ENCODE measurements at regions not wholly inside any gene's neighbourhood (a gene's known extent, or its start where the extent isn't known, plus 50 kb on each side); places are given as distances from the start of the nearest gene placed in this dataset.

- 64% methylated on average over 15 of the region's 16 CpGs for WGBS (ENCODE audit: insufficient coverage)
- H3K27ac ChIP-seq (ENCODE audit: low read depth, low read length) = no peak overlapping the region
Measured at GRCh38 chr4:24730256-24731001, 64.9 kb upstream of the SOD3 start.

GRCh38 chr4:24731448-24731847 lies 63.9 kb upstream of the SOD3 start:
- Histone ChIP-seq H3K36me3 (ENCODE audit: control insufficient read depth, insufficient read depth, low read length) (no peaks in the 10 kb centered on the region), H3K4me1 (ENCODE audit: control insufficient read depth, insufficient read depth, low read length) (peaks cover 4% of the 10 kb centered on the region), H3K27ac (ENCODE audit: low read depth, low read length) (no peak overlapping the region), H3K9me3 (ENCODE audit: control insufficient read depth, insufficient read depth, low read length) (no peaks in the 10 kb centered on the region), H3K27me3 (ENCODE audit: control insufficient read depth, insufficient read depth, low read length) (peaks cover 4% of the 10 kb centered on the region), H3K4me3 (ENCODE audit: low read depth, low read length) (no peak overlapping the region)
- WGBS (ENCODE audit: insufficient coverage) = no CpG with 5 or more reads among the region's 2 CpGs
- DNase-seq (ENCODE audit: low read depth in 4 of 6, low spot score in 6 of 6) = no peak

More at GRCh38 chr4:24730256-24731001, 64.9 kb upstream of the SOD3 start:
- Histone ChIP-seq H3K4me1 (ENCODE audit: control insufficient read depth, insufficient read depth, low read length) (peaks cover 4% of the 10 kb centered on the region), H3K36me3 (ENCODE audit: control insufficient read depth, insufficient read depth, low read length) (no peaks in the 10 kb centered on the region), H3K27me3 (ENCODE audit: control insufficient read depth, insufficient read depth, low read length) (peaks cover 4% of the 10 kb centered on the region), H3K4me3 (ENCODE audit: low read depth, low read length) (no peak overlapping the region), H3K9me3 (ENCODE audit: control insufficient read depth, insufficient read depth, low read length) (no peaks in the 10 kb centered on the region)
- DNase-seq (ENCODE audit: low read depth in 4 of 6, low spot score in 6 of 6) = peak in 1 of 6 donors; percentile 91

DNA sequence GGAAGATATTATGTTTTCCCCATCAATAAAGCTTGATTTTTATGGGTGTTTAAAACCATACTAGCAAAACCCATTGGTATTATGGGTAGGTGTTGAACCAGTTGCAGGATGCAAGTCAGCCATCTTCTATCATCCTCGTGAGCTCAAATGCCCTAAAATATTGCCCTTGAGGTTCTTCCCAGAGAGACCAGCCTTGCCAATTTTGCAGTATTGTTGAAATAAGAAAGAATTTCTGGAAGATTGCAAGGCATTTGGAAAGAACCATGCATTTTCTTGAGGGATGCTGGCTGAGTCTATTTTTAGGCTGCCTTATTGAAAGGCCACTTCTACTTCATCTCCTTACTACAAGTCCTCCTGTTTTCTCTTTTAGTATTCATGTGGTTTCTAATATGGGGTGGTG lies 60.9 kb upstream of the SOD3 start:
- WGBS (ENCODE audit: insufficient coverage) = no CpG with 5 or more reads among the region's 1 CpG
- no peak overlapping the region for H3K27ac ChIP-seq (ENCODE audit: low read depth, low read length)
- no peaks in the 10 kb centered on the region for H3K27me3 ChIP-seq (ENCODE audit: control insufficient read depth, insufficient read depth, low read length)
- H3K4me1 ChIP-seq (ENCODE audit: control insufficient read depth, insufficient read depth, low read length) = no peaks in the 10 kb centered on the region
- DNase-seq (ENCODE audit: low read depth in 4 of 6, low spot score in 6 of 6) = no peak
- H3K9me3 ChIP-seq (ENCODE audit: control insufficient read depth, insufficient read depth, low read length) = peaks cover 6% of the 10 kb centered on the region
- no peaks in the 10 kb centered on the region for H3K36me3 ChIP-seq (ENCODE audit: control insufficient read depth, insufficient read depth, low read length)
- no peak overlapping the region for H3K4me3 ChIP-seq (ENCODE audit: low read depth, low read length)

DNA sequence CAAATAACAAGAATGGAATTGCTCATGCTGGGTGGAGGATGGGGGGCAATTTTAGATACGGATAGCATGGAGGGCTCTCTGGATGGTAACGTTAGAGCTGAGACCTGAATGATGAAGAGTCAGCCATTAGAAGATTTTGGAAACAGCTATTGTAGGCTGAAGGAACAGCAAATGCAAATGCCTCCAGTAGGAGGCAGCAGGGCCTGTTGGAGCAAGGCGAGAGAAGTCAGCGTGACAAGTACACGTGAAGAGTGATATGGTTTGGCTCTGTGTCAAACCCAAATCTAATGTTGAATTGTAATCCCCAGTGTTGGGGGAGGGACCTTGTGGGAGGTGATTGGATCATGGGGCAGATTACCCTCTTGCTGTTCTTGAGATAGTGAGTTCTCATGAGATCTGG lies 59.3 kb upstream of the SOD3 start:
- H3K4me1 ChIP-seq (ENCODE audit: control insufficient read depth, insufficient read depth, low read length) = no peaks in the 10 kb centered on the region
- 67% methylated on average over 5 of the region's 5 CpGs for WGBS (ENCODE audit: insufficient coverage)

GRCh38 chr4:24741910-24742309 lies 53.5 kb upstream of the SOD3 start:
- Histone ChIP-seq H3K4me1 (ENCODE audit: control insufficient read depth, insufficient read depth, low read length) (no peaks in the 10 kb centered on the region), H3K36me3 (ENCODE audit: control insufficient read depth, insufficient read depth, low read length) (no peaks in the 10 kb centered on the region), H3K27ac (ENCODE audit: low read depth, low read length) (no peak overlapping the region), H3K4me3 (ENCODE audit: low read depth, low read length) (no peak overlapping the region), H3K9me3 (ENCODE audit: control insufficient read depth, insufficient read depth, low read length) (peaks cover 6% of the 10 kb centered on the region), H3K27me3 (ENCODE audit: control insufficient read depth, insufficient read depth, low read length) (no peaks in the 10 kb centered on the region)
- no peak for DNase-seq (ENCODE audit: low read depth in 4 of 6, low spot score in 6 of 6)
- 94% methylated on average over 5 of the region's 5 CpGs for WGBS (ENCODE audit: insufficient coverage)

More for the DNA sequence above, 59.3 kb upstream of the SOD3 start:
- H3K4me3 ChIP-seq (ENCODE audit: low read depth, low read length) = no peak overlapping the region
- no peaks in the 10 kb centered on the region for H3K27me3 ChIP-seq (ENCODE audit: control insufficient read depth, insufficient read depth, low read length)
- no peak overlapping the region for H3K27ac ChIP-seq (ENCODE audit: low read depth, low read length)
- no peaks in the 10 kb centered on the region for H3K36me3 ChIP-seq (ENCODE audit: control insufficient read depth, insufficient read depth, low read length)
- H3K9me3 ChIP-seq (ENCODE audit: control insufficient read depth, insufficient read depth, low read length) = peaks cover 6% of the 10 kb centered on the region
- DNase-seq (ENCODE audit: low read depth in 4 of 6, low spot score in 6 of 6) = no peak

DNA sequence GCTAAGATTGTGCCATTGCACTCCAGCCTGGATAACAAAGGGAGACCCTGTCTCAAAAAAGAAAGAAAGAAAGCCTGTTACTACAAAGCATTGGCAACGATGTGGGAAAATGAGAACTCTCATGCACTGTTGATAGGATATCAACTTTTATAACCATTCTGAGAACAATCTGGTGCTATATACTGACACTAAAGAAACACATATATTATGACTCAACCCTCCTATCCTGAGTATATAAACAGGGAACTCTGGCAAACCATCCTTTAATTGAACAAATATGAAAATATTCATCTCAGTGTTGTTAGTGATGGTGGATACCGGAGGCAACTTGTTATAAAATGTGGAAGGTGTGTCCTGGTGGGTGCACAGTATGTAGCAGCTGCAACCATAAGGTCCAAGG lies 53.0 kb upstream of the SOD3 start:
- DNase-seq (ENCODE audit: low read depth in 4 of 6, low spot score in 6 of 6) = no peak
- peaks cover 6% of the 10 kb centered on the region for H3K9me3 ChIP-seq (ENCODE audit: control insufficient read depth, insufficient read depth, low read length)
- H3K36me3 ChIP-seq (ENCODE audit: control insufficient read depth, insufficient read depth, low read length) = no peaks in the 10 kb centered on the region
- H3K4me1 ChIP-seq (ENCODE audit: control insufficient read depth, insufficient read depth, low read length) = no peaks in the 10 kb centered on the region
- no peaks in the 10 kb centered on the region for H3K27me3 ChIP-seq (ENCODE audit: control insufficient read depth, insufficient read depth, low read length)
- WGBS (ENCODE audit: insufficient coverage) = no CpG with 5 or more reads among the region's 2 CpGs
- H3K27ac ChIP-seq (ENCODE audit: low read depth, low read length) = no peak overlapping the region
- no peak overlapping the region for H3K4me3 ChIP-seq (ENCODE audit: low read depth, low read length)

DNA sequence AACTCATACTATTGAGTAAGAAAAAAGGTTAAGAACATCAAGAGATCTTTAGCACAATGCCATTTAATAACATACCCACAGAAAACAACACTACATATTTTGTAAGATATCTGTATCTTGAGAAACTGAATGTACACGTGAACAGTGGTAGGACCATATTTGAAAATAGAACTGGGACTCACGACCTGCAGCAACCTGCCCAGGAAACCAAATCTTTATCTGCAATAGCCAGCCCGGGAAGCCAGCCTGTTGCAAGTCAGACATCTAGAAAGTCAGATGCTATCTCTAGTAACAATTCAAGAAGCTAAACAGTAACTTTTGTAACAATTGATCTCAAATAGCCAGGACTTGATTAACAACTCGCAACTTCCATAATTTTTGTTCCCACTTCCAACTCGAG lies 52.6 kb upstream of the SOD3 start:
- H3K27ac ChIP-seq (ENCODE audit: low read depth, low read length) = no peak overlapping the region
- no peak overlapping the region for H3K4me3 ChIP-seq (ENCODE audit: low read depth, low read length)
- H3K36me3 ChIP-seq (ENCODE audit: control insufficient read depth, insufficient read depth, low read length) = no peaks in the 10 kb centered on the region
- no peaks in the 10 kb centered on the region for H3K4me1 ChIP-seq (ENCODE audit: control insufficient read depth, insufficient read depth, low read length)
- H3K9me3 ChIP-seq (ENCODE audit: control insufficient read depth, insufficient read depth, low read length) = peaks cover 3% of the 10 kb centered on the region
- no peak for DNase-seq (ENCODE audit: low read depth in 4 of 6, low spot score in 6 of 6)
- 92% methylated on average over 4 of the region's 5 CpGs for WGBS (ENCODE audit: insufficient coverage)
- no peaks in the 10 kb centered on the region for H3K27me3 ChIP-seq (ENCODE audit: control insufficient read depth, insufficient read depth, low read length)

GRCh38 chr4:24743206-24743605 lies 52.2 kb upstream of the SOD3 start:
- Histone ChIP-seq H3K4me3 (ENCODE audit: low read depth, low read length) (no peak overlapping the region), H3K27me3 (ENCODE audit: control insufficient read depth, insufficient read depth, low read length) (no peaks in the 10 kb centered on the region), H3K36me3 (ENCODE audit: control insufficient read depth, insufficient read depth, low read length) (no peaks in the 10 kb centered on the region), H3K4me1 (ENCODE audit: control insufficient read depth, insufficient read depth, low read length) (no peaks in the 10 kb centered on the region), H3K27ac (ENCODE audit: low read depth, low read length) (no peak overlapping the region), H3K9me3 (ENCODE audit: control insufficient read depth, insufficient read depth, low read length) (no peaks in the 10 kb centered on the region)
- WGBS (ENCODE audit: insufficient coverage) = 24% methylated on average over 4 of the region's 5 CpGs
- peak in 4 of 6 donors; percentile 4 to 45 (median 24) for DNase-seq (ENCODE audit: low read depth in 4 of 6, low spot score in 6 of 6)

- H3K9me3 ChIP-seq (ENCODE audit: control insufficient read depth, insufficient read depth, low read length) = no peaks in the 10 kb centered on the region
- H3K4me3 ChIP-seq (ENCODE audit: low read depth, low read length) = no peak overlapping the region
- no peak for DNase-seq (ENCODE audit: low read depth in 4 of 6, low spot score in 6 of 6)
- no peaks in the 10 kb centered on the region for H3K4me1 ChIP-seq (ENCODE audit: control insufficient read depth, insufficient read depth, low read length)
- H3K27ac ChIP-seq (ENCODE audit: low read depth, low read length) = no peak overlapping the region
- no peaks in the 10 kb centered on the region for H3K36me3 ChIP-seq (ENCODE audit: control insufficient read depth, insufficient read depth, low read length)
- 53% methylated on average over 2 of the region's 5 CpGs for WGBS (ENCODE audit: insufficient coverage)
- H3K27me3 ChIP-seq (ENCODE audit: control insufficient read depth, insufficient read depth, low read length) = no peaks in the 10 kb centered on the region
Measured at GRCh38 chr4:24743927-24744326, 51.4 kb upstream of the SOD3 start.

DNA sequence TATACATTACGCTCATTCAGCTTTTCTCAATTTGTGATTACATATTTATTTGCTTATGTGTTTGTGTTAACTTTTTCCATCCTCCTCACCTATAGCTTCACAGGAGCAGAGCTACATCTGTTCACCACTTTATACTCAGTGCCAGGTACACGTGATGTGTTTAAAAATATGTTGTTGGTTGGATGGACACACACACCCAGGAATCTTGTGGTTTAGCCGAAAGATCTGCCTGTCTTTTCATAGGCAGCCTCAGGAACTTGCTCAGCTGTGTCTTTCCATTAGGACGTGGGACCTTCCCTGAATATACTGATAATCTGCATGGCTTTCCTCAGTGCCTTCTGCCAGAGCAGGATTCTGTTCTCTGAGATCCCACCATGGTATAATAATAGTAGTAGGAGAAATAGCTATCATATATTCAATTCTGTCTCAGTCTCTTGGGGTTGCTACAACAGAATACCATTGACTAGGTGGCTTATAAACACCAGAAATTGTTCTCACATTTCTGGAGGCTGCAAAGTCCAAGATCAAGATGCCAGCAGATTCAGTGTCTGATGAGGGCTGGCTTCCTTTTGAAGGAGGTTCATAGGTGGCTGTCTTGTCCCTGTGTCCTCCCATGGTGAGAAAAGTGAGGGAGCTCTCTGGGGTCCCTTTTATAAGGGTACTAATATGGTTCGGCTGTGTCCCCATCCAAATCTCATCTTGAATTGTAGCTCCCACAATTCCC lies 50.0 kb upstream of the SOD3 start:
- H3K27ac ChIP-seq (ENCODE audit: low read depth, low read length) = no peak overlapping the region
- H3K9me3 ChIP-seq (ENCODE audit: control insufficient read depth, insufficient read depth, low read length) = no peaks in the 10 kb centered on the region
- H3K4me3 ChIP-seq (ENCODE audit: low read depth, low read length) = no peak overlapping the region
- H3K4me1 ChIP-seq (ENCODE audit: control insufficient read depth, insufficient read depth, low read length) = no peaks in the 10 kb centered on the region
- no peak for DNase-seq (ENCODE audit: low read depth in 4 of 6, low spot score in 6 of 6)
- H3K36me3 ChIP-seq (ENCODE audit: control insufficient read depth, insufficient read depth, low read length) = no peaks in the 10 kb centered on the region
- WGBS (ENCODE audit: insufficient coverage) = 94% methylated on average over 2 of the region's 5 CpGs
- no peaks in the 10 kb centered on the region for H3K27me3 ChIP-seq (ENCODE audit: control insufficient read depth, insufficient read depth, low read length)

Measured in spinal cord (tissue), 9 donors.